ENCODE measurements at regions not wholly inside any gene's neighbourhood (a gene's known extent, or its start where the extent isn't known, plus 50 kb on each side); places are given as distances from the start of the nearest gene placed in this dataset.

DNA sequence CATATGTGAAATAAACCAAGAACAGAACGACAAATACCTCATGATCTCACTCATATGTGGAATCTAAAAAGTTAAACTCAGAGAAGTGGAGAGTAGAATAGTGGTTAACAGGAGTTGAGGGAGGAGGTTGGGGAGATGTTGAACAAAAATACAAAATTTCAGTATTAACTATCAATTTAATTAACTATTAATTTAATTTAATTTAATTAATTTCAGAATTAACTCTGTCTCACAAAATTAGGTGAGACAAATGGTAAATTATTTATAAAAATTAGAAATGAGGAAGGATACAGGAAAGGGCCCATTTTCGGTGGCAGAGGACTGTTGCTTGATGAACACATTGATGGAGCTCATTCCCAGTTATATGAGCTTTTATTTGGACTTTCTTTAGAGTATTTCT is 166.0 kb upstream of the FAM83B start:
- no peaks in the 10 kb centered on the region for H3K36me3 Mint-ChIP-seq (ENCODE audit: low read depth)
- no peak overlapping the region for H3K27ac Mint-ChIP-seq
- H3K4me1 Mint-ChIP-seq: peaks cover 13% of the 10 kb centered on the region
- no peak overlapping the region for H3K4me3 Mint-ChIP-seq
- TF ChIP-seq, protein P1, sequence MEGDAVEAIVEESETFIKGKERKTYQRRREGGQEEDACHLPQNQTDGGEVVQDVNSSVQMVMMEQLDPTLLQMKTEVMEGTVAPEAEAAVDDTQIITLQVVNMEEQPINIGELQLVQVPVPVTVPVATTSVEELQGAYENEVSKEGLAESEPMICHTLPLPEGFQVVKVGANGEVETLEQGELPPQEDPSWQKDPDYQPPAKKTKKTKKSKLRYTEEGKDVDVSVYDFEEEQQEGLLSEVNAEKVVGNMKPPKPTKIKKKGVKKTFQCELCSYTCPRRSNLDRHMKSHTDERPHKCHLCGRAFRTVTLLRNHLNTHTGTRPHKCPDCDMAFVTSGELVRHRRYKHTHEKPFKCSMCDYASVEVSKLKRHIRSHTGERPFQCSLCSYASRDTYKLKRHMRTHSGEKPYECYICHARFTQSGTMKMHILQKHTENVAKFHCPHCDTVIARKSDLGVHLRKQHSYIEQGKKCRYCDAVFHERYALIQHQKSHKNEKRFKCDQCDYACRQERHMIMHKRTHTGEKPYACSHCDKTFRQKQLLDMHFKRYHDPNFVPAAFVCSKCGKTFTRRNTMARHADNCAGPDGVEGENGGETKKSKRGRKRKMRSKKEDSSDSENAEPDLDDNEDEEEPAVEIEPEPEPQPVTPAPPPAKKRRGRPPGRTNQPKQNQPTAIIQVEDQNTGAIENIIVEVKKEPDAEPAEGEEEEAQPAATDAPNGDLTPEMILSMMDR (IDR thresholded peaks at IDR 0.05): no peak
- H3K27me3 Mint-ChIP-seq (ENCODE audit: low read depth, poor library complexity): no peaks in the 10 kb centered on the region
- no peaks in the 10 kb centered on the region for H3K9me3 Mint-ChIP-seq
- DNase-seq: no peak

DNA sequence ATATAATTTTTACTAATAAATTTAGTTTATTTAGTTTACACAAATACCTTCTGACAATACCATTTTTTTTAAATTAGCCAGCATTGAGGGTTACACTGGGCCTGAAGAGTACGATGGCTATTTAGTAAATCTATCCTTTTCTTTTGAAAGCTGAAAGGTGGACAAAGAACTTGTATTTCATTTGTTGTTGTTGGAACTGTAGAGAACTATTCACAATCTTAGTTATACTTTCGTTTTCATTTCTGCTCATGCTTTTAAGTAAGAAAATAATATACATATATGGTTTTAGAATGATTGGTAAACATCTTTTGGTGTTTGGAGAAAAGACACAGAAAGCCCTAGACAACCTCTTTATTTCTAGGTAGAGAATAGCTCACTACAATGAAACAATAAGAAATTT is 165.3 kb upstream of the FAM83B start:
- H3K9me3 Mint-ChIP-seq: no peaks in the 10 kb centered on the region
- H3K4me3 Mint-ChIP-seq: no peak overlapping the region
- TF ChIP-seq, protein P1 (IDR thresholded peaks at IDR 0.05): no peak
- H3K36me3 Mint-ChIP-seq (ENCODE audit: low read depth): no peaks in the 10 kb centered on the region
- no peak overlapping the region for H3K27ac Mint-ChIP-seq
- DNase-seq: no peak
- H3K4me1 Mint-ChIP-seq: peaks cover 16% of the 10 kb centered on the region
- no peaks in the 10 kb centered on the region for H3K27me3 Mint-ChIP-seq (ENCODE audit: low read depth, poor library complexity)

DNA sequence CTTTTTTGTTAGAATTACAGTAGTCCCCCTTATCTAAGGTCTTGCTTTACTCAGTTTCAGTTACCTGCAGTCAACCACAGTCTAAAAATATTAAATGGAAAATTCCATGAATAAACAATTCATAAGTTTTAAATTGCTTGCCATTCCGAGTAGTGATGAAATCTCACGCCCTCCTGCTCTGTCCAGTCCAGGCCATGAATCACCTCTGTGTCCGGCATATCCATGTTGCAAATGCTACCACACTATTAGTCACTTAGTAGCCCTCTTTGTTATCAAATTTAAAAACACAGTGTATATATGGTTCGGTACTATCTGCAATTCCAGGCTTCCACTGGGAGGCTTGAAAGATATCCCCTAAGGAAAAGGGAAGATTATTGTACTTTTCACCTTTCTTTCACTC is 164.6 kb upstream of the FAM83B start:
- Mint-ChIP-seq H3K36me3 (ENCODE audit: low read depth) (no peaks in the 10 kb centered on the region), H3K4me1 (peaks cover 16% of the 10 kb centered on the region), H3K27ac (no peak overlapping the region), H3K4me3 (no peak overlapping the region), H3K9me3 (no peaks in the 10 kb centered on the region), H3K27me3 (ENCODE audit: low read depth, poor library complexity) (no peaks in the 10 kb centered on the region)
- DNase-seq: no peak
- TF ChIP-seq, protein P1 (IDR thresholded peaks at IDR 0.05): no peak

DNA sequence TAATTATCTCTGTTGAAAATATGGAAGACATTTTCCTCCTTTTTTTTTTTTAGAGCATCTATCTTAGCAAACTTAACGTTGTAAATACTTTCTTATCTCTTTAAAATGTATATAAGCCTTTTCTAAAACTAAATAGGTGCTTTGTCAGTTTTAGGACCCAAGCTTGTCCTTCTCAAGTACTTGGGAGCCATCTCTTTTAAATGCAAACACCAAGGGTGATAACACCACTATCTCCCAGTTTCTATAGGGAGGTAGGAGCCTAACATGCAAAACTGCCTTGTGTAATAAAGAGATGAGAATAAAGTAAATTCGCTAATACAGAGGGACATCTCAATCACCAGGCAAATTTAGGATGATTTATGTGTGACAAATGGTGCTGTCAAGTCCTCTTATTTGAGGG is 157.0 kb upstream of the FAM83B start:
- no peak for DNase-seq
- Mint-ChIP-seq H3K4me3 (no peak overlapping the region), H3K27me3 (ENCODE audit: low read depth, poor library complexity) (no peaks in the 10 kb centered on the region), H3K9me3 (no peaks in the 10 kb centered on the region), H3K36me3 (ENCODE audit: low read depth) (no peaks in the 10 kb centered on the region), H3K27ac (no peak overlapping the region), H3K4me1 (peaks cover 22% of the 10 kb centered on the region)
- TF ChIP-seq, protein P1 (IDR thresholded peaks at IDR 0.05): no peak

DNA sequence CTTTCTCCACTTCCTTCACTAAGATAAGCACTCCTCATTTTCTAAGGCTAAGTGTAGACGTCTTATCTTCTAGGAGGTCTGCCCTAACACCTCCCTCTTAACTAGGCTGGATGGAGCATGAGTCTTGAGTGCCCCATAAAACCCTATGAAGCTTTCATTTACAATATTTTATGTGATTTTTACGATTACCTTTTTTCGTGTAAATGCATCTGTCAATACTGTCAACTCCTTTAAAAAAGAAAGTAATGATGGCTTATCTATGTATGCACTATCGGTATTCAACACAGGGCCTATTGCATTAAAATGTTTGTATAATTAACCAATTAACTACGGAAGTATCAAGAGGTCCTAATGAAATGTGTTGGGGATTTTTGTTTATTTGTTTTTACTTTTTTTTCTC is 156.0 kb upstream of the FAM83B start:
- H3K4me3 Mint-ChIP-seq: no peak overlapping the region
- H3K27ac Mint-ChIP-seq: no peak overlapping the region
- no peaks in the 10 kb centered on the region for H3K9me3 Mint-ChIP-seq
- H3K4me1 Mint-ChIP-seq: peaks cover 12% of the 10 kb centered on the region
- DNase-seq: no peak
- H3K36me3 Mint-ChIP-seq (ENCODE audit: low read depth): no peaks in the 10 kb centered on the region
- TF ChIP-seq, protein P1 (IDR thresholded peaks at IDR 0.05): no peak
- no peaks in the 10 kb centered on the region for H3K27me3 Mint-ChIP-seq (ENCODE audit: low read depth, poor library complexity)

DNA sequence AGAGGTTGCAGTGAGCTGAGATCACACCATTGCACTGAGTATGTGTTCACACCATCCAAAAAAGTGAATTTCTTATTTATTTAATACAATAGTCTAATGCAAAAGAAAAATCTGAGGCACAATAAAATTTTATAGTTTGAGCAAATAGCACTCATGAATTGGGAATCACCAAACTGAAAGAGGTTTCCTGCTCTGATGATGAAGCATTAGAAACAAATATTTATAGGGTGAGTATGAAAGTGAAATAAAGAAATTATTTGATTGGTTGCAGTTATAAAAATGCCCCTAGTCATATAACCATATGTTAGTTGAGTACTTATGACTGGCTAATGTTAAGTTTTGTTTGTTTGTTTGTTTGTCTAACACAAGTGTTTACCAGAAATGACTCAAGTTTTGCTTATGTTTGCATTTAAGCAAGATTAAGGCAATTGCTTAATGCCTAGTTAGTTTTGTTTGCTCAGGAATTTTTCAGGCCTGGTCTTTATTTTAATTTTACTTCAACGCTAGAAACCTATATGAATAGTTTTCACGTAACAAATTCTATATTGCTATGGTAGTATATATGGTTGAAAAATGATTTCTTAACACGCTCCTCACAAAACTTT is 151.5 kb upstream of the FAM83B start:
- DNase-seq: no peak
- TF ChIP-seq, protein P1 (IDR thresholded peaks at IDR 0.05): no peak
- Mint-ChIP-seq H3K4me3 (no peak overlapping the region), H3K4me1 (peaks cover 2% of the 10 kb centered on the region), H3K27me3 (ENCODE audit: low read depth, poor library complexity) (no peaks in the 10 kb centered on the region), H3K9me3 (no peaks in the 10 kb centered on the region), H3K27ac (no peak overlapping the region), H3K36me3 (ENCODE audit: low read depth) (no peaks in the 10 kb centered on the region)

All from nephron progenitor cell (in vitro differentiated cells).